Chondrocyte (in vitro differentiated cells): ENCODE measurements at regions not wholly inside any gene's neighbourhood (a gene's known extent, or its start where the extent isn't known, plus 50 kb on each side); places are given as distances from the start of the nearest gene placed in this dataset.
"Not testable (repeated sequence)": the region's sequence is repeated elsewhere in the genome, so short reads cannot be mapped to it uniquely, and the experiment has no call there.

Source experiments
- DNase-seq: peaks from one replicate; pipeline ENCODE4 v3.0.0; 2021; ENCODE audit warnings: mixed read lengths, low spot score
- H3K27ac Mint-ChIP-seq: one replicate; pipeline ENCODE4 v1.8.0; 2021; ENCODE audit warnings: mild to moderate bottlenecking, moderate library complexity, mixed read lengths; ENCODE audit not compliant: unreplicated experiment
- H3K27me3 Mint-ChIP-seq: 2 replicates; pipeline ENCODE4 v1.8.0; 2021; ENCODE audit warnings: low read depth, mixed read lengths
- H3K36me3 Mint-ChIP-seq: 2 replicates; pipeline ENCODE4 v1.8.0; 2021; ENCODE audit warnings: low read depth, mixed read lengths
- H3K4me1 Mint-ChIP-seq: 2 replicates; pipeline ENCODE4 v1.8.0; 2021; ENCODE audit warnings: low read depth, mild to moderate bottlenecking, mixed read lengths
- H3K4me3 Mint-ChIP-seq: one replicate; pipeline ENCODE4 v1.8.0; 2021; ENCODE audit warnings: mild to moderate bottlenecking, moderate library complexity, mixed read lengths; ENCODE audit not compliant: unreplicated experiment
- H3K9me3 Mint-ChIP-seq: 2 replicates; pipeline ENCODE4 v1.8.0; 2021; ENCODE audit warnings: low read depth, mixed read lengths
- TF ChIP-seq, protein P1 (sequence below): fragments of 200-600 bp; sonication (generic); IDR thresholded peaks from 2 replicates; pipeline ENCODE4 v1.5.0; 2021; ENCODE audit warnings: antibody characterized with exemption, mild to moderate bottlenecking, moderate library complexity

DNA sequence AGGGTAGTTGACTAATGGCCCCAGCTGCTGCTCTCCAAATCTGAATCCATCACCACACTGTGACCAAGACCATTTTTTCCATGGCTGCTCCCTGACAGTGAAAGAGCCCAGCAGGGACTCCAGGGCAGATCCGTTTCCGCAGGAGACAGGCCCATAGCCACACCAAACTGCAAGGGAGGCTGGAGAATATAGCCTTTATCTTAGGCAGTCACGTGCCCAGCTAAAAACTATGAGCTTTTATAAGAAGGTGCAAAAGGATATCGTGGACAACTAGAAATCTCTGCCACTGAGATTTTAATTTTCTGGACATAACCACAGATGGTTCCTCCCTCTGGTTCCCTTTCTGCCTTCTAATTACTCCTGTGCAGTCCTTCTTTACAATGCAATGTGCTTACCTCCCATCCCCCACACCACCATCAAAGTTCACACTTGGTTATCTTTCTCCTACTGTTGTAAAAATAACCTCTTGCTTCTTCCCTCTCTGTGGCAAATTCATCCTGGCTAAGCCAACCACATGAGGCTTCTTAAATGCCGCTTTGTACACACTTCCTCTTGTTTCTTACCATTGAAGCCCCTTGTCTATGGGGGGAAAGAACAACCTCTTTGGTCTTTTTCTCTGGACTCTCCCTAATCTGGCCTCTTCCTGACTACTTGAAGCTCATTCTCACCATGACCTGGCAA is 233.7 kb downstream of the SHQ1 start:
- Mint-ChIP-seq H3K36me3 (no peaks in the 10 kb centered on the region), H3K4me1 (no peaks in the 10 kb centered on the region), H3K27me3 (peaks cover 7% of the 10 kb centered on the region), H3K4me3 (no peak overlapping the region), H3K9me3 (peaks cover 5% of the 10 kb centered on the region), H3K27ac (no peak overlapping the region)
- TF ChIP-seq, protein P1, sequence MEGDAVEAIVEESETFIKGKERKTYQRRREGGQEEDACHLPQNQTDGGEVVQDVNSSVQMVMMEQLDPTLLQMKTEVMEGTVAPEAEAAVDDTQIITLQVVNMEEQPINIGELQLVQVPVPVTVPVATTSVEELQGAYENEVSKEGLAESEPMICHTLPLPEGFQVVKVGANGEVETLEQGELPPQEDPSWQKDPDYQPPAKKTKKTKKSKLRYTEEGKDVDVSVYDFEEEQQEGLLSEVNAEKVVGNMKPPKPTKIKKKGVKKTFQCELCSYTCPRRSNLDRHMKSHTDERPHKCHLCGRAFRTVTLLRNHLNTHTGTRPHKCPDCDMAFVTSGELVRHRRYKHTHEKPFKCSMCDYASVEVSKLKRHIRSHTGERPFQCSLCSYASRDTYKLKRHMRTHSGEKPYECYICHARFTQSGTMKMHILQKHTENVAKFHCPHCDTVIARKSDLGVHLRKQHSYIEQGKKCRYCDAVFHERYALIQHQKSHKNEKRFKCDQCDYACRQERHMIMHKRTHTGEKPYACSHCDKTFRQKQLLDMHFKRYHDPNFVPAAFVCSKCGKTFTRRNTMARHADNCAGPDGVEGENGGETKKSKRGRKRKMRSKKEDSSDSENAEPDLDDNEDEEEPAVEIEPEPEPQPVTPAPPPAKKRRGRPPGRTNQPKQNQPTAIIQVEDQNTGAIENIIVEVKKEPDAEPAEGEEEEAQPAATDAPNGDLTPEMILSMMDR, result no peak
- DNase-seq, result no peak

DNA sequence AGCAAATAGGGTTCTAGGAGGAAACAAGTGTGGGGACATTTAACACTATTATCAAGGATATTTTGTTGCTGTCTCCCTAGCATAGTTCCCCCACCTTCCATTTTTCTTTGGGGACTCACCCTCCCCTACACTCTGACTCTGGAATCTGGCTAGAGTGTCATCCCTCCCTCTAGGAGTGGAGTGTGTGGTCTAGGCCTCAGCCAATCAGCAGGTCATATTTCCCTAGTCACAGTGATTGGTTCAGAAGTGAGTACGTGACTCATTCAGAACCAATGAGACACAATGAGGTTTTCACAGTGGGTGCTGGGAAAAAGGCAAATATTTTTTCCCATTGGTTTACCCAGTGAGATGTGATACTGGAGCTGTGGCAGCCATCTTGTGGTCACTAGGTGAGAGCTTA is 234.4 kb downstream of the SHQ1 start:
- Mint-ChIP-seq H3K27ac (no peak overlapping the region), H3K4me1 (no peaks in the 10 kb centered on the region), H3K27me3 (peaks cover 4% of the 10 kb centered on the region), H3K9me3 (peaks cover 5% of the 10 kb centered on the region), H3K4me3 (no peak overlapping the region), H3K36me3 (no peaks in the 10 kb centered on the region)
- no peak for DNase-seq
- TF ChIP-seq, protein P1, result no peak

DNA sequence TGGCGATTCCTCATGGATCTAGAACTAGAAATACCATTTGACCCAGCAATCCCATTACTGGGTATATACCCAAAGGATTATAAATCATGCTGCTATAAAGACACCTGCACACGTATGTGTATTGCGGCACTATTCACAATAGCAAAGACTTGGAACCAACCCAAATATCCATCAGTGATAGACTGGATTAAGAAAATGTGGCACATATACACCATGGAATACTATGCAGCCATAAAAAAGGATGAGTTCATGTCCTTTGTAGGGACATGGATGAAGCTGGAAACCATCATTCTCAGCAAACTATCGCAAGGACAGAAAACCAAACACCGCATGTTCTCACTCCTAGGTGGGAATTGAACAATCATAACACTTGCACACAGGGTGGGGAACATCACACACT is 239.1 kb downstream of the SHQ1 start:
- H3K4me1 Mint-ChIP-seq, H3K27ac Mint-ChIP-seq, H3K9me3 Mint-ChIP-seq, H3K36me3 Mint-ChIP-seq, H3K4me3 Mint-ChIP-seq, DNase-seq, H3K27me3 Mint-ChIP-seq: not testable (repeated sequence)

DNA sequence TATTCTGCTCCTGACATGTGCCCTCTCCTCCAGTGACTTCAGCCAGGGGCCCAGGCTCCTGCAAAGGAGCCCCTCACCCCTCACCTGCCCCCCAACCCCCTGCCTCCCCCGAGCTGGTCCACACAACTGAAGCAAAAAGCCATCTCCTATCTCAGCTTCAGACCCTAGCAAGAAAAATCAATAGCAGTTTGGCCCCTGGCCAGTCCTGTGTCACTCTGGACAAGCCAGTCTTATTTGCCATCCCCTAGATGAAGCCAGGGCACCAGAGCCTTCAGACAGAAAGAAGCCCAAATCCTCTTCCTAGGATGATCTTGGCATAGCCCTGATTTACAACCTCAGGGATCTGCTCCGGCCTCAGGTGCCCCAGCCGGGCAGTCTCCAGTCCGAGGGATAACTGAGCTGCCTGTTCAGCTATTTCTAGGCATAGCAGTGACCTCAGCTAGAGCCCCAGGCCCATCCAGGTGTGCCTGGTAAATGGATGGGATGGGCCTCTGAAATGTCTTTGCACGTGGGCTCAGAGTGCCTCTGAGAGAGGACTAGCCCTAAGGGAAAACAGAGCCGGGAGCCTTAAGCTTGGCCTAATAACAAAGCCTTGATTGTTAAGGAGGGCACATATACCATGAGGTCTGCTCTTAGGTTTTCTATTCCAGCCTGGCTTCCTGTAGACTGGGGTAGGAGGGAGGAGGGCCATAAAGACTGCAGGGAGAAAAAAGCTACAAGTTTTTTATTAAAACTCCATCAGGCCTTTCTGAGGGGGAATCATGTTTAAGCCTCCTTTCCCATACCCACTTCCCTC is 242.0 kb downstream of the SHQ1 start:
- H3K27me3 Mint-ChIP-seq, result peaks cover 16% of the 10 kb centered on the region

DNA sequence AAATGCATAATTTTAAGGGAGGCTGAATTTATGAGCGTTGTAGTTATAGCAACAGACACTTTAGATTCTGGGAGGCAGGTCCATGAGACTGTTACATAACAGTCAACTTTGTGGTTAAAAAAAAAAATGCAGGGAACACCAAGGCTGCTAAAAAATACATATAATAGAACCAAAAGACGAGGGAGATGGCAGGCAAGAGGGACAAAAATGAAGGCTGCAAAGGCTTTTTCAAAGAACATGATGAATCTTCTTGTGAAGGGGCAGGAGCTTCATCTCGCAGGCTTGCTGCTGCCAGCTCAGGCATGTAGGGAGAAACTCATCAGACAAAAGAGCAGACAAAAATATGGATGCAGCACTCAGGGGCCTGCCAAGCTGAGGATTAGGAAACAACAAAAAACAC is 243.9 kb downstream of the SHQ1 start:
- Mint-ChIP-seq H3K9me3 (peaks cover 7% of the 10 kb centered on the region), H3K27me3 (peaks cover 29% of the 10 kb centered on the region), H3K4me3 (no peak overlapping the region), H3K27ac (no peak overlapping the region), H3K36me3 (peaks cover 3% of the 10 kb centered on the region), H3K4me1 (no peaks in the 10 kb centered on the region)
- no peak for DNase-seq
- TF ChIP-seq, protein P1, result no peak

More for the DNA sequence above, 242.0 kb downstream of the SHQ1 start:
- H3K4me1 Mint-ChIP-seq, result no peaks in the 10 kb centered on the region
- no peak overlapping the region for H3K27ac Mint-ChIP-seq
- peaks cover 3% of the 10 kb centered on the region for H3K36me3 Mint-ChIP-seq
- TF ChIP-seq, protein P1, result no peak
- no peak for DNase-seq
- H3K4me3 Mint-ChIP-seq, result no peak overlapping the region
- peaks cover 7% of the 10 kb centered on the region for H3K9me3 Mint-ChIP-seq
